GM19452 (cell line): ENCODE measurements at regions not wholly inside any gene's neighbourhood (a gene's known extent, or its start where the extent isn't known, plus 50 kb on each side); places are given as distances from the start of the nearest gene placed in this dataset.
A peak's percentile ranks its signal among the peaks of the same experiment; 100 is the strongest.
"Not testable (repeated sequence)": the region's sequence is repeated elsewhere in the genome, so short reads cannot be mapped to it uniquely, and the experiment has no call there.

ENCODE experiments used
- ATAC-seq: cut with Tn5 transposase; IDR thresholded peaks from one replicate; pipeline ENCODE4 v1.9.1; 2021; ENCODE audit not compliant: unreplicated experiment

DNA sequence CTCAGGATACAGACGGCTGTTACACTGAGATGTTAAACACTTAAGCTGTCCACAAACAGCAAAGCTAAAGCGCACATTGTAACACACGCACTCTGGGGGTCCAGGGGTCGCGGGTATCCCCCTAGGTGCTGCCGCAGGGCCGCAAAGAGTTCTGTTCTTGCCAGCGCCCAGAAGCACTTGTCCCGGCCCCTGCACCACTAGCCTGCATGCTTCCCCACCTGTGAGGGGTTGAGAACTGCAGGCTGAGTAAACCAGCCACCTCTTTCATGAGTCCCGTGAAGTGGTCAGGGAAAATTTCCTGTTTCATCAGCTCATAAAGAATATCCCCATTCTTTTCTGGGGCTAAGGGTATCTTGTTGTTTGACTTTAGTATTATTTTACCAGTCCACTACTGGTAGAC, 154.4 kb upstream of the FBXL17 start:
- no peak for ATAC-seq

- ATAC-seq = not testable (repeated sequence)
Observed at GRCh38 chr5:108532129-108532445, 150.2 kb upstream of the FBXL17 start.

DNA sequence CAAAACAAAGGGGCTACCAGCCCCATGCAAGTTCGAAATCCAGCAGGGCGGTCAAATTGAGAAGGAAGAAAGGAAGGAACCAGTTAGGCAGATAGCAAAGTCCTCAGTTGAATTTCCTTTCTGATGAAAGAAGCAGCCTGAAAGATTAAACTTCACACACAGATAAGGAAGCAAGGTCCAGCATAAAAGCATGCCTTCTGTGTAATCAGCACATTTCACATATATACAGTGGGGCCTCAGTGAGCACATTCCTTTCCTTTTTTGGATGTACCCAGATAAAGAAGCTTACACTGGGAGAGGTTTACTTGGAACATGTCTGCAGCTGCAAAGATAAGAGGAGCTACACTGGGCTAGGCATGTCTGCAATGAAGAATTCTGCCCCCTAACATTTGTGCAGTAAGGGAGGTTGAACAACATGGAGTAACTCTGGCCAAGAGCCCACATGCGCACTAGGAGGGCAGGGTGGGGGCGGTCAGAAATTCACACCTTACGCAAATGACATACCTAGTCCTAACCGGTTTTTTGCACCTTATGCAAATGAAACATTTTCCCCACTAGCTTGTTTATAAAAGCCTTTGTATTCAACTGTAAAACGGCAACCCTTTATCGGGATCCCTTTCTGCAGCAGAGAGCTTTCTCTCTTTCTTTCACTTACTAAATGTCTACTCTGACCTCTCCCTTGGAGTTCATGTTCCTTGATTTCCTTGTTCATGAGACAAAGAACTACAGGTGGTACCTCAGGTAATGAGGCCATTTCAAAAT, 149.7 kb upstream of the FBXL17 start:
- no peak for ATAC-seq

DNA sequence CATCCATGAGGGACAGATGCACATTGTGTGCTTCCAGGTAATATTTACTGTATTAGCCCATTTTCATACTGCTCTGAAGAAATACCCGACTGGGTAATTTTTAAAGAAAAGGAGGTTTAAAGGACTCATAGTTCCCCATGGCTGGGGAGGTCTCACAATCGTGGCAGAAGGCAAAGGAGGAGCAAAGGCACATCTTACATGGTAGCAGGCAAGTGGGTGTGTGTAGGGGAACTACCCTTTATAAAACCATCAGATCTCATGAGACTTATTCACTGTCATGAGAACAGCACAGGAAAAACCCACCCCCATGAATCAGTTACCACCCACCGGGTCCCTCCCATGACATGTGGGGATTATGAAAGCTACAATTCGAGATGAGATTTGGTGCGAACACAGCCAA, 148.8 kb upstream of the FBXL17 start:
- no peak for ATAC-seq

- no peak for ATAC-seq
Observed at GRCh38 chr5:108529381-108529780, 147.5 kb upstream of the FBXL17 start.

DNA sequence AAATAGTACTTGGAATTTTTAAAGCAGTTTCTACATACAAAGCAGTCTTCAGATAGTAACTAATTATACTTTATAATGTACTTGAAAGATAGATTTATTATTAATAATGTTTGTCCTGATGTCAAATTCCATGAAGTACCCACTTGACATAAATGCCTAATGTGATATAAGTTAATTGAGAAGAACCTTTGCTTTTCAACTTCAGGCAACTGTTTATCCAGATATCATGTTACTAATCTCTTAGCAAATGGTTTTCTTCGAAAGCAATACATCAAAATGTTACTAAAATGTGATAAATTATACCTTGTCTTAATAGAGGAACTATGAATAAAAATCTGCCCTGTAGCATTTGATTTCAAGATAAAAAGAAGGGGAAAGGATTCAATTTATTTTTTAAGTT, 146.8 kb upstream of the FBXL17 start:
- no peak for ATAC-seq

GRCh38 chr5:108524564-108524963, 142.7 kb upstream of the FBXL17 start:
- no peak for ATAC-seq

DNA sequence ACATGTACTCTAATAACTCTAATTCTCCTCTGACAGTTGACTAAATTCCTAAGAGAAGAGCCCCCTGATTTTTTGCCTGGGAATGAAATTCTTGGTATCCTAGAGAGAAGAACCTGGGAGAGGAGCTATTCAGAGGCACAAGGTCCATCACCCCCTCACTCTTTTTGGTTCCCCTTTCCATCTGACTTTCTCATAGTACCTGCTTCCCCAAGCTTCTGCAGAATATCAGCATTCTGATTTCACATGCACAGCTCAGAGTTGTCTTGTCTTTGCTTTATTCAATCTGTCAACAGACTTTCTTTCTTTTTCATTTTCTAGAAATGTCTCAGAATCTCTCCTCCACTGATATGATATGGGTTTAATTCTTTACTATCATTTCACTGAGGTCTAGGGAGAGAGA, 141.5 kb upstream of the FBXL17 start:
- ATAC-seq = no peak

GRCh38 chr5:108521841-108522506, 140.1 kb upstream of the FBXL17 start:
- peak; percentile 61 for ATAC-seq

DNA sequence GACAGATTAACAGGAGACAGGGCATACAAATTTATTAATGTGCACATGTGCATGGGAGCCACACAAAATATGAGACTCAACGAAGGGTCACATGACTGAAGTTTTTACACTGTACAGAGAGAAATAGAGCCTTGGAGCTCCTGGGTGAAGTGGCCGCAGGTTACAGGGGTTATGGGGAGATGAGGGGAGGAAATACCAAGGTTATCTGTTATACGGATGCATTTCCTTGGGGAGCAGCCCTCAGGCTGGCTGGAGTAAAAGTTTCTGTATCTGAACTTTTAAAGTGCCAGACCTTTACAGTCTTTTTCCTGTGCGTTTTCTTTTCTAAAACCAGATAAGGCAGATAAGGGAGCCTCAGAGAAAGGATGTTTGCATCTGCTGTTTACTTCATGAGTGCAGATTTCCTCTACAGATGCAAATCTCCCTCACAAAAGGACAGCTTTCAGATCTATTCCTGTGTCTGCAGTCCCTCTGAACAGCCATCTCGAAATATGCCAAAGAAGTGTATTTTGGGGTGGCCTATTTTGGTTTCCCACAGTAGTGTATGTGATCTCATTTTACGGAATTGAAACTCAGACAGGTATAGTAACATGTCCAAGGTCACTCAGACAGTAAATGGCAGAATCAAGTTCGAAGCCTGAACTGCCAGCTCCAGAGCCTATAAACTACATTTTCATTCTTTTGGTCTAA, 139.3 kb upstream of the FBXL17 start:
- peak; percentile 90 for ATAC-seq

GRCh38 chr5:108516785-108517184, 134.9 kb upstream of the FBXL17 start:
- no peak for ATAC-seq

DNA sequence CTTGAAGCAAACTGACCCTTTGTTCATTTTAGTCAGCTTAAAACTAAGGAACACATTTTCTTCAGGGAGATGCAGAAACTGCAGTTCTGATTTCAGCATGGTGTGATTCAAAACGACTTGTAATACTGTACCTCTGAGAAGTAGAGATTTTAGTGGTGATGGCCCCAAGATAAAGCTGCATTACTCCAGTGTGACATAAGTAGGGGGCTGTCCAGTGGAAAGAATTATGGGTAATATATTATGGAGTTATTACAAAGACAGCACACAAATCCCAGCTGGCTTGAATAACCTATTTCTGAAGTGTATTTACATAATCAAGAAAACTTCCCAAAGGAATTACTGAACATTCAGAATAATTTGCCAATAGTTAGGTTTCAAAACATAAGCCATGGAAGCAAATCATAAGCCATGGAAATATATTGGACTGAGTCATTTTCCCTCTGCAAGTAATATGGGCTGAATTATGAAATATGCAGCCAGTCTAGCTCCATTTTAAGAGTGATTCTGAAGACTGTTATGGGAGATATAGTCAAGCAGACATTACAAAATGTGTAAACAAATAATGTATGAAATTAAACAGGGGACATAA, 133.7 kb upstream of the FBXL17 start:
- ATAC-seq = no peak

- no peak for ATAC-seq
Observed at GRCh38 chr5:108508979-108509378, 127.1 kb upstream of the FBXL17 start.

DNA sequence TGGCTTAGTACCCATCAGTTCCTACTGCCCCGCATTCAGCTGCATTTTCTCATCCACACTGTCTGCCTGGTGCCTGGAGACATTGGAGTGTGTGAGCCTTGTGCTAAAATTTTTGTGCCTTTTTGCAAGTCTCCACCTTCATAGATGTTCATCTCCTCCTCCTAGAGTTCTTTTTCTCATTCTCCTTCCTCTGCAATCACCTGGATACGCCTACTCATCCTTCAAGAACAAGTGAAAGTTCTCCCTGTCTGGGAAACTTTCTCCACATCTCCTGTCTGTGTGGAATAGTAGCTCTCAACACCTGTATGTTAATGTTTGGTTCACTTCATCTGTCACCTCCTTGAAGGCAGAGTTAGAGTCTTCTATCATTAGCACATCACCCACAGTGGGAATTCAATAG, 125.7 kb upstream of the FBXL17 start:
- ATAC-seq = no peak

GRCh38 chr5:108505608-108506007, 123.7 kb upstream of the FBXL17 start:
- ATAC-seq = no peak

DNA sequence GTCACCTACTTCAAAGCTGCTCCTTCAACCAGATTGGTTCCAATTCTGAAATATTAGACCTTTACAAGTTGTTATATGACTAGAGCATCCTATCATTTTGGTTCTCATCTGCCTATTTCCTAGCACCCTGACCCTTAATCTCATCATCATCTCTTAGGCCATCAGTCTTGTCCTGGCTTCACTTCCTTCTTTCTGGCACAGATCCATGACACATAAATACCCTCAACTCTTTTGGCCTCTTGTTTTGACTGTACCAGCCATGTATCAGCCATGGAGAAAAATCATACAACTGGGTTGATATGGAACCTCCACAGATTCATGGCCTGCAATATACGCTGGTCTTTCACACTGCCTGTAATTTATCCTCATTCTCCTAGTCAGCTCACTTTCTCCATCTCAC, 123.1 kb upstream of the FBXL17 start:
- ATAC-seq = no peak

DNA sequence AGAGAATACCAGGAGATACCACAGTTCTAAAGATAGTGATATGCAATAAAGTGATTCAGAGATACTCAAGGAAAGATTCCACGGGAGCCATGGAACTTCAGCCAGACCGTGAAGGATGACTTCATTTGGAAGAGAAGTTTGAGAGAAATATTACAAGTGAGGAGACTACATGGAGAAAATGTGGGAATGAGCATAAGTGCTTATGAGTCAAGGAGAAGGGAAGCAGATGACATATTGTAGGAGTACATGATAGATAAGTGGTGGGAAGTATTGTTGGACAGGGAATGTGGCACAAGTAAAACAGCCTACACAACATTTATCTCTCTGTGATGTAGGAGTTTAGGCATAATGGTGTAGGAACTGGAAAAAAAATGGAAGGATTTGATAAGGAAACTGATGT, 122.1 kb upstream of the FBXL17 start:
- no peak for ATAC-seq

GRCh38 chr5:108495615-108496014, 113.7 kb upstream of the FBXL17 start:
- ATAC-seq = not testable (repeated sequence)

- no peak for ATAC-seq
Observed at GRCh38 chr5:108487951-108488350, 106.1 kb upstream of the FBXL17 start.

DNA sequence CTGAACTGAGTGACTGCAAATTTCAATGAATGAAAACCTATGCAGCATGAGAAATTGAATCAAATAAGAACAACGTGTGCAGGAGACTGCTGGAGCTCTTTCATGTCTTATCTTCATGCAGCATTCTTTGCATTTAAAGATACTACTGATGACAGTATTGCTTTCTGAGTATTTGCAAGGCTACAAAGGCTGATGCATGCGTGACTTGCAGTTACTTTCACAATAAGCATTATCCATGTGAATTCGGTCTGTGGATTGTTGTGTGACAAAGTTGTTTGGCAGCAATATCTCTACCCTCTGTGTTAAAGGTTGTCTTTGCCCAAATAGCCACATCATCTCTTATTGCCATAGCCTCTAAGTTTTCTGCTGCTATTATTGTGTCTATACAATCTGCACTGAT, 102.1 kb upstream of the FBXL17 start:
- ATAC-seq = no peak

DNA sequence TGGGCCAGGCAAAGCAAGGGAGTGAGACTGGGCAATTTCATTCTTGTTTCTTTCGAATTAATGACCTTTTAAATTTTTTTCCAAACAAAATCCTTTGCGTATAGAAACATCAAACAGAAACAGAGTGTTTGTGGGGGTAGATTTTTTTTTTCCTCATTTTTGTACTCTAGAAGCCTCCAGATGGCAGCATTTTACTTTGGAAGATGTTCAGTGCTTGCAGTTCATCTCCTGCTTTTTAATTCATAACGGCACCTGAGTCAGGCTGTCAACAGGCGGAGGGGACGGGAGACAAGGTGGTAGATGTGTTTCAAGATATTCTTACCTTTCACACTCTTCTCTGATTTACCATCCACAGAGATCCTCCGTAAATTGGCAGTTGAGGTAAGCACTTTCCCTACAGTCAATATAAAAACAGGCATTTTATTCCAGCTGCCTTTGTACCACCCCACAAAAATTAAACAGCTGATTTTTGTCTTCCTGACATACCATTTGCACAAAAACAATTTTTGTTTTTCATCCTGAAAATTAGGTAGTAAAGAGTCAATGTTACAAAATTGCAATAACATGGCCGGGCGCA, 99.5 kb upstream of the FBXL17 start:
- no peak for ATAC-seq

GRCh38 chr5:108472237-108472636, 90.3 kb upstream of the FBXL17 start:
- no peak for ATAC-seq
